Activated CD4-positive, CD25-positive, alpha-beta regulatory T cell treated with anti-CD3 and anti-CD28 coated beads, Interleukin-2, amount 50 U/mL, for 16 hours (primary cell): ENCODE measurements at regions not wholly inside any gene's neighbourhood (a gene's known extent, or its start where the extent isn't known, plus 50 kb on each side); places are given as distances from the start of the nearest gene placed in this dataset.
A peak's percentile ranks its signal among the peaks of the same experiment; 100 is the strongest.
"Not testable (repeated sequence)": the region's sequence is repeated elsewhere in the genome, so short reads cannot be mapped to it uniquely, and the experiment has no call there.

ENCODE experiments used
- DNase-seq: peaks from one replicate; pipeline ENCODE4 v3.0.0-alpha.2; 2020; ENCODE audit warnings: low read depth, low spot score

DNA sequence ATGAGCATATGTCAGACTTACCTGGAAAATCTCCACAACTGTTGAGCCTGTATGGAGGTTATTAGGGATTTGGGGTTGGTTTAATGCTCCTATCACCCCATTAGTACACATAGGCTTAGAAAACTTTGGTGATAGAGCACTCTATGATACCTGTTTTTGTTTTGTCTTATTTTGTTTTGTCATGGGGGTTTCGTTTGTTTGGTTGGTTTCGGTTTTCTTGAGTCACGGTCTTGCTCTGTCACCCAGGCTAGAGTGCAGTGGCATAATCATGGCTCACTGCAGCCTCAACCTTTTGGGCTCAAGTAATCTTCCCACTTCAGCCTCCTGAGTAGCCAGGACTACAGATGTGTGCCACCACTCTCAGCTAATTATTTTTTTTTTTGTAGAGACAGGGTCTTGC lies 70.0 kb downstream of the MZT1 start:
- DNase-seq: no peak

DNA sequence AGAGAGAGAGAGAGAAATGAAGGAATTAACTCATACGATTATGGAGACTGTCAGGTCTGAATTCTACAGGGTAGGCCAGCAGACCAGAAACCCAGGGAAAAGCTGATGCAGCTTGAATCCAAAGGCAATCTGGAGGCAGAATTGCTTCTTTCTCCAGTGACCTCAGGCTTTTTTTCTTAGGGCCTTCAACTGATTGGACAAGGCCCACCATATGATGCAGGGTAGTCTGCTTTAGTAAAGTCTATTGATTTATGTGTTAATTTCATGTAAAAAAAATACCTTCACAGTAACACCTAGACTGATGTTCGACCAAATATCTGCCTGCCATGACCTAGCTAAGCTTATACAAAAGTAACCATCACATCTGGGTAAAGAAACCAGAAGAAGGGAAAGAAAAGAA lies 71.1 kb downstream of the MZT1 start:
- DNase-seq: no peak

DNA sequence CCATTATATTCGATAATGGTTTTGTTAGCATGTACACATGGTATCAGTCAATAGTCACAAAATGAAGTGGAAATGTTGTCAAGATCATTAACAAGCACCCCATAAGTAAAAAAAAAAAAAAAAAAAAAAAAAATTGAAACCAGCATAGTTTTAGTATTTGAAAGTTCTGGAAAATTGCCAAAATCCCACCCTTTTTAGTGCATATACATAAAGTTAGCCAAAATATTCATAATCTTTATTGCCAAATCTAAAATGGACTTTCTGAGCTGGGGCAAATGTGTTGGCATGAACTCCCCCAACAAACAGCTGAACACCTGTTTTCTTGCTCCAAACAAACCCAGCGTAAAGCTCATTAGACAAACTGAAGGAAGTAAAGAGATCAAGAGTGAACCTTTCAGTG lies 73.9 kb downstream of the MZT1 start:
- no peak for DNase-seq

DNA sequence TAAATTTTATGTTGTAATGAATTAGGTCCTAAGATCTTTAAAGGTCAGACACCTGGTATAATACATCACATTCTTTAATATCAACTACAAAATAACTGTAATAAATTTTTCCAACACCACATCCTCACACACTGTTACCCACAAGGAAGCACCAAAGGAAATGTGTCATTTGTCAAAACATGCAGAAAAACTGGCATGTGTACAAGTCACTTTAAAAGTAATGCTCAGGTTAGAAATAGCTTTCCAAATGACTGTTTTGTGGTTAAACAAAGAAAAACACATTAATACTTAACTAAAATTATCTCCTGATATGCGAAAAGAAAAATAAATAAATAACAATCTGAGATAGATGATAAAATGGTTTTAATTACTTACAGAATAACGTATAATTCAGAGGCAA lies 74.7 kb downstream of the MZT1 start:
- no peak for DNase-seq

DNA sequence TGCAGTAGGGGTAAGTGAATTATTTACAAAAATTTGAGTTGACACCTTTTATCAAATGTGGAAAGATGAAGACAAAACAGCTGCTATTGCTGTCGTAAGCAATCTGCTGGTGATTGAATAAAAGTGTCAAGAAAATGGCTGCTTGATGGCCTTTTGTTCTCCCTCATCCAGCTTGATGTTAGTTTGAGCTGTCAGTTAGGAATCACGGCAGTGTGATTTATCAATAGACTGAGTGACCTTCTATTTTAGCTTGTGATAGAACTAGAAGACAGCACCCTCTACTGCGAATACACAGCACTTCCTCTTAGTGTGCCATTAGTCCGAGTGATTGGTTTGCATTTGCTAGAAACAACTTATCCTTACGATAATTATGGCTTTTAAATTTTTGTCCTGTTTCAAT lies 76.3 kb downstream of the MZT1 start:
- no peak for DNase-seq

DNA sequence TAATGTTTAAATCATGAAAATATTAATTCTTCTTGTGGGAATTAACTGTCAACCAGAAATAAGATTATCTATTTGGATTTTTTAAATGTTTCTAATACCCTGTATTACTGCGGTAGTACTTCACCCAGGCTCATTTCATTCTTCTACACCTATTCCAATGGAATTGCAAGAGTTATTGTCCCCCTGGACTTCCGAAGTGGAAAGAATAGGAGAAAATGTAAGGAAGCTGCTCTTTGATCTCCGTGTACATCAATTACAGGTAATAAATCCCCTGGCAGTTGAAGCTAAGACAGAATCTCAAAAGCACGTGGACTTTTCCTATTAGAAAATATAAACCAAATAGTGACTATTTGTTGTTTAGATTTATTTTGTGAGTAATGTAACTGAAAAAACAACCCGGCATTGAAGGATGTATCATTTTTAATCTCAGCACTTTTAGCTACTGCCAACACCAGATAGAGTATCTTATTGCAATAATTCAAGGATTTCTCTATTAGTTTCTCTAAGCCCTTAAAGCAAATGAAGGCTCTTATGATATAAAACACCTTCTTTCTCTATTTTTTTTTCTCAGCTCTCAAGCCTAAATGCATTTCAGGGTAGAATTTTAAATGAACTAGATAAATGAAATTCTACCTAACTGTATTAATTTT lies 77.3 kb downstream of the MZT1 start:
- no peak for DNase-seq

DNA sequence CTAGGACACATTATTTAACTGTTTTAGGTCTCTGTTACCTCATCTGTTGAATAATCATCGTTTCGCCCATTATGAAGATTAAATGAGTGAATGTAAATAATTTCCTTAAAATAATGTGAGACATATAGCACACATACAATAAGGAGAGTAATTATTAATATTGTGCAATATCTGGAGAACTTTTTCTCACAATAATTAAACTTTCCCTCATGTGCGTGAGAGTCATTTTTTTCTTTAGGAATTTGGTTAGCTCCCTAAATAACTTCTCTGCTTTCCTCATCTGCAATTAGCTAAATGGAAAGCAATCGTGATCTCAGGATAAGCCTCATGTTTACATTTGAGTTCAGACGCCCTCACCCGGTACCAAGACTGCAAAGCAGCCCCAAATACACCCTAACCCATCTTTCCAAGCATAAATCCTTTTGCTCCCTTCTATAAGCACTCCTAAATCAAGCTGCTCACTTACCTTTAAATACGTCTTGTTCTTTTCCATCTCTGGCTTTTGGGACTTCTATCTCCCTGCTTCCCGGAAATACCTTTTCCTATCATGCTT lies 78.8 kb downstream of the MZT1 start:
- DNase-seq: no peak

DNA sequence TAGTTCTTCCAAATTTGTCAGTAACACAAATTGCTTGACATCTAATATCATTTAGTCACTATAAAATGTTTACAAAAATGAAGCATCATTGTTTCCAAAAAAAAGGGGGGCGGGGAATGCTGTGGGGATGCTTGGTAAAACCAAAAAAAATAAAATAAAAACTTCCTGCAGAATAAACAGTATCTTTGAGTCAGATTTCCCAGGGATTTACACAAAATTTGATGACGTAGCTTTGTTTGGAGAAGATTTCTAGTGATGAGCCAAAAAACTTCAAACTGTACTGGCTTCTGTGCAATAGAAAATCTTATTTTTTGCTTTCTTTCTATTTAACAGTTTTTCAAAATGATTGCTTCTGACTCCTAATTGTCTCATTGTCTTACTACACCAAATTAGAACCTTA lies 80.0 kb downstream of the MZT1 start:
- DNase-seq: no peak

DNA sequence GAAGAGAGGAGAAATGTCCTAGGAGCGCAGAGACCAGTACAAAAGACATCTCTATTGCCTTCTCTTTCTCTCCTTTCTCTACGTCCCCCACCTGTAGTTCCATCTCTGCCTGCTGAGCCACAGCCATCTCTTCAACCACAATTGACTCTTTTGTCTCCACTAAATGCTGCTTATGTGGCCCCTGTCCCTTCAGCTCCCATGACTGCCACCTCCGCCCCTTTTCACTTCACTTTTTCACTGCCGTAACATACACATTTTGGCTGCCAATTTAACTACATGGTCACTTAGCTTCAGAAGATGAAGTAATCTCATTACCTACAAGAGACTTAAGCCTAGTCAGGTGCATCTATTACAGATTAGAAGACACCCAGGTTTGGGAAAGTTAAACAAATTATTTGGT lies 81.9 kb downstream of the MZT1 start:
- no peak for DNase-seq

DNA sequence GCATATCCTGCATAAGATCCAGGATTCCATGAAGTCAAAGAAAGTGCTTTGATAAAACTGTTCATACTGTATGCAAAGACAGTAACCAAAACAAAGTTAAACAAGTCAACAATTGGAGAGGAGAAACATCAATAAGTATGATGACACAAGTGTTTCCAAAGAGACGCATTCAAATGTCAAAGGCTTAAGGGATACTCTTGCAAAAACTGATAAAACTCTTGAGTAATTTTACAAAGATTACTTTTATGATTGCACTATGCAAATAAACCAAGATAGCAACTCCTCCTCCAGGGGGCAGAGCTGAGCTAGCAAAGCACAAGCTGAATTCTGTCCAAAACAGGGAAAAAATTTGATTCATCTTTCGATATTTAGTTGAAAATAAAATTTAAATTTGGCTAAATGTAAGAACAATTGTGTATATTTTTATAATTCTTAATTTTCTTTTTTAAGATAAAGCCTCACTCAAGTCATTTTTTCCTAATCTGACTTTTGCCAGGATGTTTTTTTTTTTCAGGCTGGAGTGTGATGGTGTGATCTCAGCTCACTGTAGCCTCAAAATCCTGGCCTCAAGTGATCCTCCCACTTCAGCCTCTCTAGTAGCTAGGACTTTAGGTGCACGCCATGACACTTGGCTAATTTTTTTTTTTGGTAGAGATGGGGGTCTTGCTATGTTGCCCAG lies 84.0 kb downstream of the MZT1 start:
- DNase-seq: peak; percentile 6

DNA sequence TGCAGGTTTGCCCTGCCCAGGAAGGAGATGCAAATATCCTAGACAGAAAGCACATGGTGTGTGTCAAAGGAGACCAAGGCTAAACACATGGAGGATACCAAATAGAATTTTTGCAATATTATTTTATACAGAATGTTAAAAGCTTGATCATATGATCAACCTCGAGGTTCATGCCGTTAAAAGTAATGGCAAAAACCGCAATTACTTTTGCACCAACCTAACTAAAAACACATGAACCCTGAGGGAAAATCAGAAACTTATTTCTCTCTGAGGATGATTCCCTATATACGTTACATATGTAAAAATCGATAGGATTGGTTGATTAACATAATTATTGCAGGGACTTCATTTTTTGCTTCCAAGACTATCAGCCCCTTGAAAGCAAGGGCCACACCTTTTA lies 88.1 kb downstream of the MZT1 start:
- DNase-seq: no peak

DNA sequence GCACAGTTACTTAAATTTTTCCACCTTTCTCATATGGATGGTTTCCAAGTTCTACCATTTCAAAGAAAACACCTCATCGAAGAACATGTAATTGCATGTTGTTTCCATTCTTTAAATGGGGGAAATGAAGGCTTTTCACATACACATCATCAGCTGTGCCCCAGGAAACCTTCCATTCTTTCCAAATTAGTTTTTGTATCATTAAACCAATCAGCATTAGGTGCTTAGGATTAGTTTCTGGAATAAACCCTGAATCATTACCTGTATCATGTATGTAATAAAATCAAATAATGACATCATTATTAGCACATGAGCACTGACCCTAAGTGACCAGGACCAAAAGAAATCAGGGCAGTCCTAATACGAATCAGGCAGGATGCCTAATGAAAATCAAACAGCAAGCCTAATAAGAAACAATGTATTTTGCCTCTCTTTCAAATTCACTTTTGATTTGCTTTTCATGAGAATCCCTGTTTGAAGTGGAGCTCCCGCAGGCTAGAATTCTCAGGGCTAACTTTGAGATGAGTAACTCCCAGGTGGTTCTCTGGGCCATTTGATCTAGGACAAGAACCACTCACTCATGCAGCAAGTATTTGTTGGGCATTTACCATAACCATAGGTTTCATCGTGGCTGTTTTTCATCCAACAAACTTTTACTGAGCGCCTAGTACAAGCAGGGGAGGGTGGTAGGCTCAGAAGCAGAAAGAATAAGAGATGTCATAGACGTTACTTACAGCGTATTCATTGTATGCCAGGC lies 89.2 kb downstream of the MZT1 start:
- DNase-seq: no peak

DNA sequence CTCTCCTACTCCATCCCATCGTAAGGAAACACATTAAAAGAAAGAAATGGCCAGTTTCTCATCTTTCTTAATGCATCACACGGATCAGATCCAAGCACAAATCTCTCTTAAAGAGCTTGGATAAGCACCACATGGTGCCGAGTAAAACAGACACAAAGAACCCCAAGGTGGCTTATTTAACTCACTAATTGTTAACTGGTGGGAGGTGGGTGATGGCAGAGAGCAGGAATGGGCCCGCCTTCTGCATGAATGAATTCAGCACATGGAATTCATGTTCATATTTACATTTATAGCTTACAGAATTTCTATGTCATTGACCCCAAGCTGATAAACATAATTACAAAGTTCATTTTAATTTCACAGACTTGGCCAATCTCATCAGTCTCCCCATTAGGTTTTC lies 89.9 kb downstream of the MZT1 start:
- no peak for DNase-seq

DNA sequence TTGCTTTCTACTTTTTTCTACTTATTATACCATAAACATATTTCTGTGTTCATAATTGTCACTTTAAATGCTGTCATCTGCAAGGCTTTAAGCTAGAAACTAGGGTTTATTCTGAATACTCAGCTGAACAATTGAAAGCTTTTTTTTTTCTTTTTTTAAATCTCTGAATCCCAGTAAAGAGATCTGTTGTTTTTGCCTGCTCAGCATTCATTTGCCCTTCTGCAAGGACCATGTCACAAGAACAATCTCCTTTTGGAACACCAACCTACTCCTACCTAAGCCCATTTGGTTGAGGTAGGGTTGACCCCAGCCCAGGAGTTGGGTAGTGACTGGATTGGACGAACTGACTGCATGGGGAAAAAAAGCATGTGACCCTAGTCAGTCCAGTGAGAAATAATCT lies 92.6 kb downstream of the MZT1 start:
- no peak for DNase-seq

DNA sequence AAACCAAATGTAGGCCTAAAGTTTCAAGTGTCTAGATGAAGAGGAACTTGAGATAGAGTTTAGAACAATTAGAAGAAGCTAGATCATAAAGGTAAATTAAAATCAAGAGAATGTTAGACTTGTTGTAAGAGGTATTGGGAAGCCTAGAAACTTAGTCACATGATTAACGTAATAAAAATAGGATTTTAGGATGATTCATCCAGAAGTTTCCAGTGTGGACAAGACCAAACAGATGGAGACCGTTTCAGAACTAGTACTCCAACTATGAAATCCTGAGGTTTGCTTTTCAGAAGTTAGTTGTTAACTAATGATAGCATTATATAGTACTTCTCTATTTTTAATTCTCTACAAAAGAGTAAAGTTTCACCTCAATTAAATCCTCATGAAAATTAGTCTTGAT lies 104.9 kb downstream of the MZT1 start:
- no peak for DNase-seq

DNA sequence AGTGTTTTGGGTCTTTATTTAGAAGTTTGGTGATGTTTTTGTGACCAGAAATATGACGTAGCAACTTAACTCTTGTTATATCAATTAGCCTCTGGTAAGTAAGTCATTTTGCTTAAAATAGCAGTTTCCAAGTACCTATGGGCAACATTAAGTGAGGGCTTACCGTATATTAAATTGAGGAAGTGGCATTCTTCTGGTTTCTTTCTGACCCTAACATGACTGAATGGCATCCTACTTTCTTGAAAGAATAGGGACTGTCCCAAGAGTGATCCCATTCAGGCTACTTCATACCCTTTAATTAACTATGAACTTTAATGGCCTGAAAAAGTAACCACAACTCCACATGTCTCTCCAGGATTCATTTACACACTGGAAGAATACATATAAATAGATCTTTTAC lies 106.6 kb downstream of the MZT1 start:
- no peak for DNase-seq

DNA sequence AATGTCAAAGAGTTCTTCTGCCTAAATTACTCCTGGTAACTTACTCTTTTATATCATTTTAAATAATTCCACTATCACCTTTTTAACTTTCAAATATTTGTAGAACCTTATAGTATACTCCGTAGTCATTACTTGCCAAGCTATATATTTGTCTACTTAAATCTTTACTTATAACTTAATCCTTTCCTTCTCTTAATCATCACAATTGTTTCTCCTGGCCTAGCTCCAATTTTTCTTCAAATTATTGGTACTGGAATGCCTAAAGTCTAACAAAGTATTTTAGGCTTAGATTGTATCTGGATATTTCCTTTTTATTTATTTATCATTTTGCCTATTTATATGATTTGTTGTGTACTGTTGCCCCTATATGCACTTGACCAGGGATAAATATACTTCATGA lies 109.5 kb downstream of the MZT1 start:
- no peak for DNase-seq

DNA sequence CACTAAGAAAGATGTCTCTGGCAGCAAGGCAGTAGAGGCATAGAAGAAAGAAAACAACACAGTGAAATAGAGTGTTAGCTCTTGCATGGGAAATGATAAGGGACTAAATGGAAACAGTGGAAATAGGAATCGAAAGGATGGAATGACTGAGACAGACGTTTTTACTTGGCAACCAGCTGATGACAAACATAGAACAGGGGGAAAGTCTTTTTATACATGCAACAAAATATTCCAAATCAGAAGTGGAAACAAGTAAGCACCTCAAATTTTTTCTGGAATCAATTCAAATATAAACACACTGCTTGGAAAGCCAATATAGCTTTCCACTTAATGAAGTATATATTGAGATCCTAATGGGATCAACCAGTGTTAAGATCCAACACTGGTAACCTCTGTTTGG lies 110.2 kb downstream of the MZT1 start:
- DNase-seq: no peak

DNA sequence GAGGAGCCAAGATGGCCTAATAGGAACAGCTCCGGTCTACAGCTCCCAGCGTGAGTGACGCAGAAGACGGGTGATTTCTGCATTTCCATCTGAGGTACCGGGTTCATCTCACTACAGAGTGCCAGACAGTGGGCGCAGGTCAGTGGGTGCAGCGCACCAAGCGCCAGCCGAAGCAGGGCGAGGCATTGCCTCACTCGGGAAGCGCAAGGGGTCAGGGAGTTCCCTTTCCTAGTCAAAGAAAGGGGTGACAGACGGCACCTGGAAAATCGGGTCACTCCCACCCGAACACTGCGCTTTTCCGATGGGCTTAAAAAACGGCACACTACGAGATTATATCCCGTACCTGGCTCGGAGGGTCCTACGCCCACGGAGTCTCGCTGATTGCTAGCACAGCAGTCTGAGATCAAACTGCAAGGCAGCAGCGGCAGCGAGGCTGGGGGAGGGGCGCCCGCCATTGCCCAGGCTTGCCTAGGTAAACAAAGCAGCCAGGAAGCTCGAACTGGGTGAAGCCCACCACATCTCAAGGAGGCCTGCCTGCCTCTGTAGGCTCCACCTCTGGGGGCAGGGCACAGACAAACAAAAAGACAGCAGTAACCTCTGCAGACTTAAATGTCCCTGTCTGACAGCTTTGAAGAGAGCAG lies 117.1 kb downstream of the MZT1 start:
- DNase-seq: not testable (repeated sequence)

DNA sequence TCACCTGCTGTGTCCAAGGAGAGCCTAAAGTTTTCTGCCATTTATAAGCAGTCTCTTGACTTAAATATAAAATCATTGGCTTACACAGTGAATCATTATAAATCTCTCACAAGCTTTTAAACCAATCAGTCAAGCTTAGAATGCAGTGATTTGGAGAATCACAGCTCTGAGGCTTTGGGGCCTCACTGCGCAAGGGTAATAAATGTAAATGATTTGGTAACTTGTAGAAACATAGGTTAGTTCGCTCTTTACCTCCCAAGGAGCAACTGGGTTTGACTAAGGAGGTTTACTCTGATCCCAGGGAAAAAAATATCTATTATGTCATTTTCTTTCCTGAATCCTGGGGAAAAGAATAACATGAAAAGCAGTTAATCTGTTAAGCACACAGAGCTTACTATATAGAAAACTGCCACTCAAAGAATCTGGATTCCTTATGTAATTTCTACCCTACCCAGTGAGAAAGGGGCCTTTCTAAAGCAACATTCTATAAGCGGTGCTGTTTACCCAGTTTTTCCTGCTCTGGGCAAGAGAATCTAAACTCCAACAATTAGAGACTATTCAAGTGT lies 128.2 kb downstream of the MZT1 start:
- no peak for DNase-seq

DNA sequence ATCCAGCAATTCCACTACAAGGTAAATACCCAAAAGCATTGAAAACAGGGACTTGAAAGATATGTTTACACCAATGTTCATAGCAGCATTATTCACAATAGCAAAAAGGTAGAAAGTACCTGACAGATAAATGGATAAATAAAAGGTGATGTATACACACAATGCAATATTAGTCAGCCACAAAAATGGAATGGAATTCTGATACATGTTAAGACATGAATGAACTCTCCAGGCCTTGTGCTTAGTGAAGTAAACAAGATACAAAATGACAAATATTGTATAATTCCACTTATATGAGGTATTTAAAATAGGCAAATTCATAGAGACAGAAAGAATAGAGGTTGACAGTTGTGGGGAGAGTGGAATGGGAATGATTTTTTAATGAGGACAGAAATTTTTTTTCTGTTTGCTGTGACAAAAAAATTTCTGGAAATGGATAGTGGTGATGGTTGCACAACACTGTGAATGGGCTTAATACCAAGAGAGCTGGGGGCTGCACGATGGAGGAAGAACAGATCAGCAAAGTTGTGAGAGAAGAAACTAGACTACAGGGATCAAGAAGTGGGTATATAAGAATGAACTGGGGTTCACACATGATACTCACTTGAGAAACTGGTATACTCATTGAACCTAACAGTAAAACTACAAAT lies 137.2 kb downstream of the MZT1 start:
- no peak for DNase-seq
